H9 (cell line): ENCODE measurements at regions not wholly inside any gene's neighbourhood (a gene's known extent, or its start where the extent isn't known, plus 50 kb on each side); places are given as distances from the start of the nearest gene placed in this dataset.

Experiments used
- DNase-seq: peaks from one replicate; pipeline ENCODE4 v3.0.0-alpha.2; 2017
- H2AFZ ChIP-seq: one replicate; pipeline ENCODE4 v1.6.1; 2013; ENCODE audit warnings: mild to moderate bottlenecking, low read length, control low read depth, moderate library complexity
- H2AK5ac ChIP-seq: 2 replicates; pipeline ENCODE4 v1.6.1; 2013; ENCODE audit warnings: low read length, control low read depth, mixed read lengths; ENCODE audit not compliant: insufficient read length
- H2BK120ac ChIP-seq: one replicate; pipeline ENCODE4 v1.6.1; 2013; ENCODE audit warnings: low read depth, mild to moderate bottlenecking, low read length, control low read depth, inconsistent platforms; ENCODE audit not compliant: poor library complexity, severe bottlenecking
- H2BK12ac ChIP-seq: 2 replicates; pipeline ENCODE4 v1.6.1; 2013; ENCODE audit warnings: low read length, control low read depth, mixed read lengths, low read depth; ENCODE audit not compliant: insufficient read length
- H2BK15ac ChIP-seq: 2 replicates; pipeline ENCODE4 v1.6.1; 2013; ENCODE audit warnings: low read depth, low read length, control low read depth
- H2BK20ac ChIP-seq: one replicate; pipeline ENCODE4 v1.6.1; 2013; ENCODE audit warnings: low read depth, mild to moderate bottlenecking, low read length, control low read depth, inconsistent platforms; ENCODE audit not compliant: poor library complexity, severe bottlenecking
- H2BK5ac ChIP-seq: 2 replicates; pipeline ENCODE4 v1.6.1; 2013; ENCODE audit warnings: low read length, control low read depth, mixed read lengths; ENCODE audit not compliant: insufficient read length
- H3K14ac ChIP-seq: 2 replicates; pipeline ENCODE4 v1.6.1; 2013; ENCODE audit warnings: low read length, control low read depth; ENCODE audit not compliant: insufficient read depth
- H3K18ac ChIP-seq: 2 replicates; pipeline ENCODE4 v1.6.1; 2013; ENCODE audit warnings: low read depth, mild to moderate bottlenecking, mixed read lengths, low read length, control low read depth; ENCODE audit not compliant: insufficient read length
- H3K23ac ChIP-seq: 2 replicates; pipeline ENCODE4 v1.6.1; 2013; ENCODE audit warnings: low read length, control low read depth, mixed read lengths, low read depth; ENCODE audit not compliant: insufficient read length
- H3K23me2 ChIP-seq: 2 replicates; pipeline ENCODE4 v1.6.1; 2013; ENCODE audit warnings: low read depth, mild to moderate bottlenecking, mixed read lengths, low read length, control low read depth; ENCODE audit not compliant: insufficient read length, poor library complexity, severe bottlenecking
- H3K27ac ChIP-seq: 2 replicates; pipeline ENCODE4 v1.5.1; 2013; ENCODE audit warnings: low read length, control low read depth, mixed read lengths, low read depth; ENCODE audit not compliant: insufficient read length
- H3K27me3 ChIP-seq: 2 replicates; pipeline ENCODE4 v1.6.1; 2013; ENCODE audit warnings: low read length, control low read depth, inconsistent platforms; ENCODE audit not compliant: insufficient read depth
- H3K4ac ChIP-seq: 2 replicates; pipeline ENCODE4 v1.6.1; 2013; ENCODE audit warnings: low read depth, mild to moderate bottlenecking, control low read depth, inconsistent platforms, low read length, moderate library complexity
- H3K4me1 ChIP-seq: 2 replicates; pipeline ENCODE4 v1.6.1; 2013; ENCODE audit warnings: low read length, control low read depth, inconsistent platforms; ENCODE audit not compliant: insufficient read depth
- H3K4me2 ChIP-seq: 2 replicates; pipeline ENCODE4 v1.6.1; 2013; ENCODE audit warnings: low read length, control low read depth, mixed read lengths; ENCODE audit not compliant: insufficient read length, insufficient read depth
- H3K56ac ChIP-seq: 2 replicates; pipeline ENCODE4 v1.6.1; 2013; ENCODE audit warnings: low read depth, mild to moderate bottlenecking, mixed read lengths, low read length, control low read depth; ENCODE audit not compliant: insufficient read length
- H3K79me1 ChIP-seq: 2 replicates; pipeline ENCODE4 v1.6.1; 2013; ENCODE audit warnings: low read depth, mild to moderate bottlenecking, moderate library complexity, low read length, control low read depth, inconsistent platforms; ENCODE audit not compliant: insufficient read depth, poor library complexity, severe bottlenecking
- H3K79me2 ChIP-seq: 2 replicates; pipeline ENCODE4 v1.6.1; 2013; ENCODE audit warnings: low read length, control low read depth, inconsistent platforms; ENCODE audit not compliant: insufficient read depth
- H3K9ac ChIP-seq: 2 replicates; pipeline ENCODE4 v1.6.1; 2013; ENCODE audit warnings: low read length, control low read depth, mixed read lengths; ENCODE audit not compliant: insufficient read length; ENCODE audit errors: extremely low read depth
- H3K9me3 ChIP-seq: one replicate; pipeline ENCODE4 v1.6.1; 2013; ENCODE audit warnings: low read depth, low read length, inconsistent platforms; ENCODE audit not compliant: control insufficient read depth
- H3T11ph ChIP-seq: one replicate; pipeline ENCODE4 v1.6.1; 2013; ENCODE audit warnings: mild to moderate bottlenecking, low read length, control low read depth, inconsistent platforms
- H4K20me1 ChIP-seq: one replicate; pipeline ENCODE4 v1.6.1; 2013; ENCODE audit not compliant: control insufficient read depth, insufficient read length, insufficient read depth
- H4K5ac ChIP-seq: 2 replicates; pipeline ENCODE4 v1.6.1; 2013; ENCODE audit warnings: low read depth, mild to moderate bottlenecking, mixed read lengths, low read length, control low read depth; ENCODE audit not compliant: insufficient read length
- H4K8ac ChIP-seq: replicated peaks from 2 replicates; pipeline ENCODE4 v1.6.1; 2013; ENCODE audit warnings: low read length, control low read depth, mixed read lengths, low read depth; ENCODE audit not compliant: insufficient read length
- H4K91ac ChIP-seq: 2 replicates; pipeline ENCODE4 v1.6.1; 2013; ENCODE audit warnings: low read depth, mild to moderate bottlenecking, moderate library complexity, mixed read lengths, low read length, control low read depth; ENCODE audit not compliant: insufficient read length
- H3K27ac Mint-ChIP-seq, 3 experiments: 2 replicates in 2 of 3; 3 replicates in 1 of 3; pipeline ENCODE4 v1.8.0; 2020 to 2021; ENCODE audit warnings: mixed read lengths in 3 of 3, mild to moderate bottlenecking in 1 of 3, moderate library complexity in 1 of 3
- H3K27me3 Mint-ChIP-seq: 2 replicates; pipeline ENCODE4 v1.8.0; 2021; ENCODE audit warnings: low read depth, mild to moderate bottlenecking, moderate library complexity, mixed read lengths
- H3K36me3 Mint-ChIP-seq, 3 experiments: 2 replicates in 2 of 3; 3 replicates in 1 of 3; pipeline ENCODE4 v1.8.0; 2020 to 2021; ENCODE audit warnings: low read depth in 3 of 3, mixed read lengths in 3 of 3; ENCODE audit not compliant: insufficient read depth in 1 of 3
- H3K4me1 Mint-ChIP-seq, 2 experiments: 2 replicates each; pipeline ENCODE4 v1.8.0; 2020; ENCODE audit warnings: mixed read lengths in 2 of 2
- H3K4me3 Mint-ChIP-seq, 2 experiments: 2 replicates in 1 of 2; 3 replicates in 1 of 2; pipeline ENCODE4 v1.8.0; 2020 to 2021; ENCODE audit warnings: mild to moderate bottlenecking in 2 of 2, mixed read lengths in 2 of 2, moderate library complexity in 1 of 2
- H3K9me3 Mint-ChIP-seq, 2 experiments: 2 replicates in 1 of 2; 3 replicates in 1 of 2; pipeline ENCODE4 v1.8.0; 2020; ENCODE audit warnings: mild to moderate bottlenecking in 2 of 2, mixed read lengths in 2 of 2, moderate library complexity in 1 of 2
- WGBS: extraction: QIAGEN DNeasy Blood & Tissue Kit; methylation state at CpG from one replicate; pipeline ENCODE4 v1.1.7; 2013; ENCODE audit warnings: missing lambda C conversion rate, low lambda C conversion rate, mixed read lengths; ENCODE audit not compliant: insufficient read length; ENCODE audit errors: extremely low coverage; 5-methylcytosine and 5-hydroxymethylcytosine counted together
- TF ChIP-seq, protein P1 (sequence below): fragments of 200-600 bp; sonication (generic); conservative IDR thresholded peaks from 3 replicates; pipeline ENCODE4 v1.8.0; 2021; ENCODE audit warnings: antibody characterized with exemption, mild to moderate bottlenecking

DNA sequence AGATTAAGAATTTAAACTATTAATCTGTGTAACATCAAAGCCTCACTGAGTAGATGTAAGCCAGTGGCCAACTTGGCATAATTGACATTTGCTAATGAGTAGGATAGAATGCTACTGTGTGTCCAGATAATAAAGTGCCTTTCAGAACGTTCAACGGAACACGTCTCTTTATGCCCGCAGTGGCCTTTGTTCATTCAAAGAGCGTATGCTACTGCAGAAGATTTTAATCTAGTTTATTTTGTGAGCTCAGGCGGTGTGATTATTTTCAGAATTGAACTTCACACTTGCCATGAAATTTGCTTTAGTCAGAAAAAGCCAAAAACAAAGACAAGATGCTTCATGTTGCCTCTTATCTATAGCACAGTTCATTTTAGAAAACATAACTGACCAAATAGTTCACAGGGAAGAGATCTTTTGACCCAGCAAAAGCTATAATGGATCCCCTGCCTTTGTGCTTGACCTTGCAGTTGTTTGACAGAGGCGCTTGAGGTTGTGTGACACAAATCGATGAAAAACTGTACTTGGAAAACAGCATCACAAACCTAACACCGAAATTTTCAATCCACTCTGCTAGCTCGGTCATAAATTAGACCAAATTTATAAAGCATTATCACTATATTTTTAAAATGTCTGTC, 530.9 kb upstream of the TYRP1 start:
- Histone ChIP-seq H2BK12ac (no peak overlapping the region), H3K4me1 (no peaks in the 10 kb centered on the region), H3K27me3 (no peaks in the 10 kb centered on the region), H4K20me1 (no peaks in the 10 kb centered on the region), H2AFZ (no peak overlapping the region), H3K4ac (no peak overlapping the region), H2BK5ac (no peak overlapping the region), H2BK20ac (no peak overlapping the region), H4K5ac (no peak overlapping the region), H2BK120ac (no peak overlapping the region), H3K9ac (no peak overlapping the region), H2BK15ac (no peak overlapping the region), H3K4me2 (no peak overlapping the region), H3K18ac (no peak overlapping the region), H4K91ac (no peak overlapping the region), H3K23ac (no peak overlapping the region), H3K79me1 (no peaks in the 10 kb centered on the region), H3T11ph (no peak overlapping the region), H3K79me2 (no peaks in the 10 kb centered on the region), H3K23me2 (no peaks in the 10 kb centered on the region), H3K9me3 (no peaks in the 10 kb centered on the region), H4K8ac (no peak overlapping the region), H3K14ac (no peak overlapping the region), H2AK5ac (no peak overlapping the region), H3K56ac (no peak overlapping the region), H3K27ac (no peak overlapping the region)
- TF ChIP-seq, protein P1, sequence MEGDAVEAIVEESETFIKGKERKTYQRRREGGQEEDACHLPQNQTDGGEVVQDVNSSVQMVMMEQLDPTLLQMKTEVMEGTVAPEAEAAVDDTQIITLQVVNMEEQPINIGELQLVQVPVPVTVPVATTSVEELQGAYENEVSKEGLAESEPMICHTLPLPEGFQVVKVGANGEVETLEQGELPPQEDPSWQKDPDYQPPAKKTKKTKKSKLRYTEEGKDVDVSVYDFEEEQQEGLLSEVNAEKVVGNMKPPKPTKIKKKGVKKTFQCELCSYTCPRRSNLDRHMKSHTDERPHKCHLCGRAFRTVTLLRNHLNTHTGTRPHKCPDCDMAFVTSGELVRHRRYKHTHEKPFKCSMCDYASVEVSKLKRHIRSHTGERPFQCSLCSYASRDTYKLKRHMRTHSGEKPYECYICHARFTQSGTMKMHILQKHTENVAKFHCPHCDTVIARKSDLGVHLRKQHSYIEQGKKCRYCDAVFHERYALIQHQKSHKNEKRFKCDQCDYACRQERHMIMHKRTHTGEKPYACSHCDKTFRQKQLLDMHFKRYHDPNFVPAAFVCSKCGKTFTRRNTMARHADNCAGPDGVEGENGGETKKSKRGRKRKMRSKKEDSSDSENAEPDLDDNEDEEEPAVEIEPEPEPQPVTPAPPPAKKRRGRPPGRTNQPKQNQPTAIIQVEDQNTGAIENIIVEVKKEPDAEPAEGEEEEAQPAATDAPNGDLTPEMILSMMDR = no peak
- no CpG with 5 or more reads among the region's 10 CpGs for WGBS
- Mint-ChIP-seq H3K4me3 (no peak overlapping the region), H3K27ac (no peak overlapping the region), H3K27me3 (no peaks in the 10 kb centered on the region), H3K4me1 (no peaks in the 10 kb centered on the region), H3K36me3 (no peaks in the 10 kb centered on the region), H3K9me3 (no peaks in the 10 kb centered on the region; a peak in 1 of 5 replicates)
- DNase-seq = no peak
